HEK293T (cell line): ENCODE measurements at regions not wholly inside any gene's neighbourhood (a gene's known extent, or its start where the extent isn't known, plus 50 kb on each side); places are given as distances from the start of the nearest gene placed in this dataset.

Experiments used
- ARNT ChIP-seq: fragments of 450-650 bp; IDR thresholded peaks from 2 replicates; pipeline ENCODE4 v1.6.1; 2017; ENCODE audit warnings: mild to moderate bottlenecking
- BHLHE40 ChIP-seq: fragments of 450-650 bp; IDR thresholded peaks from 2 replicates; pipeline ENCODE4 v1.6.1; 2016; ENCODE audit warnings: mild to moderate bottlenecking, moderate library complexity, borderline replicate concordance

DNA sequence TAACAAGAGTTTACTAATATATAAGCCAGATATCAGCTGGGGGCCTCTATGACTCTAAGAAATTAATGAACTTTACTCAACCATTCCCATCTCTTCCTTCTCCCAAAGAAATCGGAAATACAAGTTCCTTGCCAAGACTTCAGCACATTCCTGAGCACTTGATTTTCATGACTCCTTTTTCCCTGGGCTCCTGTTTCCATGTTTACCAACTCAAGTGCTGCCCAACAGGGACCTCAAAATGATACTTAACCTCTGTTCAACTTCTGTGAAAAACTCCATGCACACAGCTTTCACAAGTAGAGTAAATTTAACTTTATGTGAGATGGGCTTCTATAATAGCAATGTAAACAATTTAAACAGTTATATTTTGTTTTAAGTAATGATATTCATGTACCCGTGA, 315.8 kb upstream of the CDIN1 start:
- TF ChIP-seq ARNT (no peak), BHLHE40 (no peak)
